ENCODE measurements at regions not wholly inside any gene's neighbourhood (a gene's known extent, or its start where the extent isn't known, plus 50 kb on each side); places are given as distances from the start of the nearest gene placed in this dataset.

- TF ChIP-seq CTCF (IDR thresholded peaks at IDR 0.05) = no peak
These were observed 97.3 kb upstream of the SMIM21 start for GRCh38 chr18:75524841-75525240.

GRCh38 chr18:75524181-75524580 is 96.7 kb upstream of the SMIM21 start:
- no peak for TF ChIP-seq CTCF (IDR thresholded peaks at IDR 0.05)

- TF ChIP-seq CTCF (IDR thresholded peaks at IDR 0.05) = no peak
These were observed 94.3 kb upstream of the SMIM21 start for GRCh38 chr18:75521816-75522215.

- TF ChIP-seq CTCF (IDR thresholded peaks at IDR 0.05) = no peak
These were observed 90.5 kb upstream of the SMIM21 start for GRCh38 chr18:75518007-75518406.

DNA sequence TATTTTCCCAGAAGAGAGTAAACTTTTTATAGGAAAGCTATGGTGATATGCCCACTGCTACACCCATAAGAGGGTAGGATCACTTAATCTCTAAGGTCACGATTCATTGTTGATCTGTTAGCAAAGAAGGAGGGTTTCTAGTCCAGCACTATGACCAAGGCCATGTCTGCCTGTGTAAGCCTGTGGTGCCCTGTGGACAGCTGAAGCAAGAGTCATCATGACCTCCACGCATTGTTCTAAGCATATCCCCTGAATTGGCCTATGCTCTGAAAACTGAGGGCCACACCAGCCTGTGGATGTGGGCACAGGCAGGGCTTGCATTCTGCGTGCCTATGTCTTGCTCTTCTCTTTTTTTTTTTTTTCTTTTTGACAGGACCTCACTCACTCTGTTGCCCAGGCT is 89.8 kb upstream of the SMIM21 start:
- TF ChIP-seq CTCF (IDR thresholded peaks at IDR 0.05) = no peak

- no peak for TF ChIP-seq CTCF (IDR thresholded peaks at IDR 0.05)
These were observed 80.1 kb upstream of the SMIM21 start for GRCh38 chr18:75507636-75508035.

GRCh38 chr18:75506913-75507312 is 79.4 kb upstream of the SMIM21 start:
- TF ChIP-seq CTCF (IDR thresholded peaks at IDR 0.05) = no peak

DNA sequence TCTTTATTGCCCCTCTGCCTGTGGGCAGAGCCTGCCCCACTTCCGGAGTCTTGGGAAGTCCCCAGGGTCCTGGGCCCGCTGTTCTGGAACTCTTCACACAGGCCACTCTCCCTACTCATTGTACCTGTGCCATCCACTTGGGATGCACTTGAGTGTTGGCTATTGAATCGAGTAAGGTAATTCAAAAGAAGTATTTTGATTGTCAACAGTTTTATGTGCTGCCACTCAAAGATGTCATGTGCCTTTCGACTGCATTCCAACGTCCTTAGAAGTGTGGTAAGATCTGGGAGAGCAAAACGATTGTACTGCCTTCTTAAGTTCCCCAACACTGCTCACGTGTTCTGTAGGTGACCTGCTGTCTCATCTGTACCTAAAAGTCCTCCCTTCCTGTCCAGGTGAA is 77.0 kb upstream of the SMIM21 start:
- no peak for TF ChIP-seq CTCF (IDR thresholded peaks at IDR 0.05)

Data from LNCAP (cell line).